GM19452 (cell line): ENCODE measurements at regions not wholly inside any gene's neighbourhood (a gene's known extent, or its start where the extent isn't known, plus 50 kb on each side); places are given as distances from the start of the nearest gene placed in this dataset.

Experiments used
- ATAC-seq: cut with Tn5 transposase; IDR thresholded peaks from one replicate; pipeline ENCODE4 v1.9.1; 2021; ENCODE audit not compliant: unreplicated experiment

DNA sequence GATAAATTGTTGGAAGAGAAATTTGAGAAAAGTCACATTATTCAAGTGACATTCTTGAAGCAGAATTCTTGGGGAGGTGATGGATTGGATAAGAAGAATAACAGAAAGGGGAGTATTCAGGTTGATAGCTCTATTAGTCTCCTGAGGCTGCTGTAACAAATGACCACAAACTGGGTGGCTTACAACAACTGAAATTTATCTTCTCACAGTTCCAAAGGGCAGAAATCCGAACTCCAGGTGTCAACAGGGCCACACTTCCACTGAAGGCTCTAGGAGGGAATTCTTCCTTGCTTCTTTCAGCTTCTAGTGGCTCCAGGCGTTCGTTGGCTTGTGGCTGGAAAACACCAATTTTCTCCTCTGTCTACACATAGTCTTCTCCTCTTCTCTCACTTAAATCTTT is 99.8 kb downstream of the TES start:
- no peak for ATAC-seq

DNA sequence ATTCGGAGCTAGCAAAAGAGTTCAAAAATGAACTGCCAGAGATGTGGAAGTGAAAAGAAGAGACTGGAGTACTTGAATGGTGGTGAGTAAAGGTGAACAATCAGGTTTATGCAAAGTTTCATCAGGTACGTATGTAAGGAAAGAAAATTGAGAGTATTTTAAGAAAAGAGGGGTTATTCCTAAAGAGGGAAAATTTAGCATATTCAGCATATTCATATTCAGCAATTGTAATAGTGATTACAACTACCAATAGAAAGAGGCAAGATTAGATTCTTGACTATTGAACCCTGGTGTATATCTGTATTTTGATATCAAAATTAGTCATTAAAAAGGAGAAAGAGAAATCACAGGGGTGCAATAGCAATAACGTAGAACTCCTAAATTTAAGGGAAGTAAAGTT is 100.9 kb downstream of the TES start:
- ATAC-seq: no peak

DNA sequence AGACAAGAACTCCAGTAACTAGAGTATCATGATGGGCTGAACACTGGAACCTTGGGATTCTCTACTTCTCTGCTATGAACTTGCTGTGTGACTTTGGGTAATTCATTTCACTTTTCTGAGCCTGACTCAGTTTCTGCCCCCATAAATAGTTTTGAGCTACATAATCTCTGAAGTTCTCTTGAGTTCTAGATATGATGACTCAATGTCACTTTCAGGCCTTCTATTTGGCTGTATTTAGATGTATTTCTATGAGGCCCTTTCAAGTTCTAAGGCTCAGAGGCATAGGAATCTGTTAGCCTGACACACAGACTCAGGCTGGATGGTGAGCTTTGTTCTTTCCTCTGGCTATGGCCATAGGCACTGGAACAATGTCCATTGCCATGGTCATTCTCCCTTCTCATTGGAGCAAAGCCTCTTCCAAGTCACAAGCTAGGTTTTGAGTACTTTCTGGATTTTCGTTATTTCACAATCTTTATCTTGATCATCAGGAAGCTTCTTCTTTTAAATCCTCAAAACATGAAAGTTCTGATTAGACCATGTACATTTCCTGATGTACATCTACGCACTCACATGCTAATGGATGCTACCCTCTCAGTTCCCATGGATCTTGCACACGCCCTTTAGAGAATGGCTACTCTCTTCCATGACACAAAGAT is 101.6 kb downstream of the TES start:
- ATAC-seq: no peak

DNA sequence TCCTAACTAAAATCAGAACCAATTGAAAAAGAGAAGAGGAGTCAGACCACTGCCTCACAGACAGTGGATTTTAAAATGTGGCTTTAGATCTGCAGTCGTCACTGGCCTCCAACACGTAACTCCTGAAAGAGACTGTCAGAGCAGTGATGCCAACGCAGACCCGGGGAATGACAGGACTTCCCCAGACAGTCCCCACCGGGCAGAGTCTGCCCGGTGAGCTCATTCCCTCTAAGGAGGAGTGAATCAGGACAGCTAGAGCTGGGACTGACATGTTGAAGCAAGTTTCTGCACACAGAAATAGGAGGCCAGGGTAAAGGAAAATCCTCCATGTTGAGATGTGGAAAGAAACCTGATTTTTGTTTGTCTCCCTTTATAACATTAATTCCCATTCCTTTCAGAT is 105.0 kb downstream of the TES start:
- no peak for ATAC-seq

DNA sequence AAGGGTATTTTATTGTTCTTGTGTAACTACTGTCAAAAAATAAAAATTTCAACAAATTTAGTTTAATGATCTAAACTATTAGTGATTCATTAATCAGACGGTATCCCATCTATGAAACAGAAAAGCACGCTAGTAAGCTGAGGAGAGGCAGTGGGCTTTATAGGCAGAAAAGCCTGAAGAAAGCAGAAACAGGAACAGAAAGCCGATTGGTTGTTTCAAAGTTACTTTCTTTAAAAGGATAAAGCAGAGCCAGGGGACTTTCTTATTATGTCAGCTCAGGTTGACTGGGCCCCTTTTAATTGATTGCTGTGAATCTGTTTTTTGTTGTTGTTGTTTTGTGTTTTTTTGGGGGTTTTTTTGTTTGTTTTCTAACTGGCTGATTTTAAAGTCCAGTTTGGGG is 105.5 kb downstream of the TES start:
- ATAC-seq: peak; percentile 29

DNA sequence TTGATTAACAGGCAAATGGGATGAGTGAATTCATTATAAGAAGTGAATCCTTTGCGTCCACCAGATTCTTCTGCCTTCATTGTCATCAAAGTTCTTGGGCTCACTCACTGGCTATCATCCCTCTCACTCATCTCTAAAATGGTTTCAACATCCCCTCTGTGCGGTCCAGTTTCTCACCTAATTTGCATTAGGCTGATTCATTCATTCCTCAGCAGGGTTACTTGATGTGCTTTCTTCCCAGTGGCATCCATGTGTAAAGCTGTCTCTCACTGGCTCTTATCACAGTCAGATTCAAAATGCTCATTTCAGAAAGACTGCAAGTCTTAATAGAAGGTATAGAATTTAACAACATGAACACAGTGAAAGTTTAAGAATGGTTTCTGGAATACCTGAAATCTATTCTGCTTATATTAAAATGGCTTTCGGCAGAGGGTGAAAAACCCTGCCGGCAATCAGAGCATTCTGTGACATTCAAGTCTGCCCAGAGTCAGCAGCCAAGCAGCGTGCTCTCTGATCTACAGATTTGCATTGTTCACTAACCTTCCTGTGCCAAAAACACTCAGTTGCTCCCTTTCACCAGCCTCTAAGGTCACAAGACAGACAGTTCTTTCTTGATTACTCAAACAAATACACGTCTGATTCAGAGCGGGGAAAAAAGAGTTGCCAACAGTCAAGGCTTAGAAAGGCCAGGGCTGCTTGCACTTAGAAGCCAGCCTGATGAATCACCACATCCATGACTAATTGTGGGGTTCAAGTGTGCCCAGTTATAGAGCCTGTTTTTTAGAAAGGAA is 106.7 kb downstream of the TES start:
- ATAC-seq: peak; percentile 90

DNA sequence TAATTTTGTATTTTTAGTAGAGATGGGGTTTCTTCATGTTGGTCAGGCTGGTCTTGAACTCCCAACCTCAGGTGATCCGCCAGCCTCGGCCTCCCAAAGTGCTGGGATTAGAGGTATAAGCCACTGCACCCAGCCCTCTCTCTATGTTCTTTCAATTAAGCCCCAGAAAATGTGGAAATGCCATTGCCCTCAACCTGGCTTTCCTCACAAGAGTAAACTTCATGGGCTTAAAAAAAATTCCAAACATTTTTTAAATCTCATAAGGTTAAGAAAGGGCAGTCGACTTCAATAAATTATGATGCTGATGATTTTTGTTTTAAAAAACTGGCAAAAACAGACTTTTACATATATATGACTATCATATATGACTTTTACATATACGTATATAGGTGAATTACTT is 107.6 kb downstream of the TES start:
- no peak for ATAC-seq

DNA sequence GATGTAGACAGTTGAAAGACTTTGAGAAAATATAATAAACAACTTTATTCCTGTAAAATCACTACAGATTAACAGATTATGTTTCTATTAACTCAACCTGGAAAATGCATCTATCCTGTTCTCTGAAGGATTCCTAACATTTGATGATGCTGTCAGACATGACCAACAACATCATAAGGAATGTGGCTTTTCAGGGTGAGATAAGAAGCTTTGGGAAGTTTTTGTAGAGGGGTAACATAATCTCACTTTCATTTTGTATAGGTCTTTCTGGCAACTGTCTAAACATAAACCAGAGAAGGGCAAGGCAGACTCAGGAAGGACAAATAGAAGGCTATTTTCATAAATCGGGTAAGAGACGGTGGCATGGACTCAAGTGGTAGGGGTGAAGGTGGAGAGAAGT is 112.2 kb downstream of the TES start:
- no peak for ATAC-seq

DNA sequence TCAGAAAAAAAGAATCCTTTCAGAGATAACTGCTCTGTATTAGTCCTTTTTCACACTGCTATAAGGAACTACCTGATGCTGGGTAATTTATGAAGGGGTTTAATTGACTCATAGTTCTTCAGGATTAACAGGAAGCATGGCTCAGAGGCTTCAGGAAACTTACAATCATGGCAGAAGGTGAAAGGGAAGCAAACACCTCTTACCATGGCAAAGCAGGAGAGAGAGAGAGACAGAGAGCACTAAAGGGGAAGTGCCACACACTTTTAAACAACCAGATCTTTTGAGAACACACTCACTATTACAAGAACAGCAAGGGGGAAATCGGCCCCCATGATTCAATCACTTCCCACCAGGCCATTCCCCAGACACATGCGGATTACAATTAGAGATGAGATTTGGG is 114.2 kb downstream of the TES start:
- no peak for ATAC-seq

DNA sequence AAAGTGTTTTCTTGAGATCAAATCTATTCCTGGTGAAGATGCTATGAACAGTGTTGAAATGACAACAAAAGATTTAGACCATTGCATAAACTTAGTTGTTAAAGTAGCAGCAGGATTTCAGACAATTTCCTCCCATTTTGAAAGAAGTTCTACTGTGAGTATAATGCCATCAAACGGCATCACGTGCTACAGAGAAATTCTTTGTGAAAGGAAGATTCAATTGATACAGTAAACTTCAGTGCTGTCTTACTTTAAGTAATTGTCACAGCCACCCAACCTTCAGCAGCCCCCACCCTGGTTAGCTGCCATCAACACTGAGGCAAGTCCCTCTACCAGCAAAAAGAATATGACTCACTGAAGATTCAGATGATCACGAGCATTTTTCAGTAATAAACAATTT is 115.2 kb downstream of the TES start:
- no peak for ATAC-seq

DNA sequence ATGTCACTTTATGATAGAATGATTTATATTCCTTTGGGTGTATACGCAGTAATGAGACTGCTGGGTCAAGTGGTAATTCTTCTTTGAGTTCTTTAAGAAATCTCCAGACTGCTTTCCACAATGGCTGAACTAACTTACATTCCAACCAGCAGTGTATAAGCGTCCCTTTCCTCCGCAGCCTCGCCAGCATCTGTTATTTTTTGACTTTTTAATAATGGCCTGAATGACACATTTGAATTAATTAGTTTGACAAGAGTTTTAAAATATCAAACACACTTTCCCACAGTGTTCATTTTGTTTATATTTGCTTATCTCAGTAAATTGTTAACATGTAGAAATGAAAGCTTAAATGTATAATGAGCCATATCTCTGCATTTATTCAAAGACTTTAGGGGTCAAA is 116.8 kb downstream of the TES start:
- no peak for ATAC-seq

DNA sequence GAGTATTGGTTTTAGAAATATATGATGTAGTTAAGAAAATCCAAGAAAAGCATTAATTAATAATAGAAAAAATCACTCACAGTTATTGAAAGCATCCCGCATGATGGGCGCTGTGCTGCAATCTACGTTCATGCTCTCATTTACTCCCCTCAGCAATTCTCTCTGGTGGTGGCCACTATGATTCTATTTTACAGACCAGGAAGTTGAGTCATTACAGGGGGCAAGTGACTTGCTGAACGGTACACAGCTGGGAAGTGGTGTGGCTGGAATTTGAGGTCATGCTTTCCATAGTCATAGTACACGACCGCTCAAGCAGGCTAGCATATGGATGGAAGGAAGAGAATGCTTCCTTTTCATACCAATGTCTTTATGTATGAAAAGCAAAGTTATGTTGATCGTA is 117.4 kb downstream of the TES start:
- ATAC-seq: no peak

DNA sequence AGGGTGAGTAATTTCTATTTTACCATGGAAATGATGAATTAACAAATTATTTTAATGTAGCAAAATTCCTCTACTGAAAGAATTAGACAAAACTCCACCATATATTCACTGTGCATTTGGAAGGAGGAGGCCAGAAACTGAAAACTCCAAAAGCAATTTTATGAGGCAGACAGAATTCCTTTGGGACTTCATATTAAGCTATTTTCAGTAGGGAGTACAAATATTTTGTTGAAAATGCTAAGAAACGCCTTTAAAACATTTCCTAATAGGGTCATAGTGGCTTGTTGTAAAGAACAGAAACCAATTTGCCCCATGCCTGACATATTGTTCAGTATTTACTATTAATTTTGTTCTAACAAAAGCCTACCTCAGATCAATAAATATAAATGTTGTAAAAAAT is 117.8 kb downstream of the TES start:
- no peak for ATAC-seq

DNA sequence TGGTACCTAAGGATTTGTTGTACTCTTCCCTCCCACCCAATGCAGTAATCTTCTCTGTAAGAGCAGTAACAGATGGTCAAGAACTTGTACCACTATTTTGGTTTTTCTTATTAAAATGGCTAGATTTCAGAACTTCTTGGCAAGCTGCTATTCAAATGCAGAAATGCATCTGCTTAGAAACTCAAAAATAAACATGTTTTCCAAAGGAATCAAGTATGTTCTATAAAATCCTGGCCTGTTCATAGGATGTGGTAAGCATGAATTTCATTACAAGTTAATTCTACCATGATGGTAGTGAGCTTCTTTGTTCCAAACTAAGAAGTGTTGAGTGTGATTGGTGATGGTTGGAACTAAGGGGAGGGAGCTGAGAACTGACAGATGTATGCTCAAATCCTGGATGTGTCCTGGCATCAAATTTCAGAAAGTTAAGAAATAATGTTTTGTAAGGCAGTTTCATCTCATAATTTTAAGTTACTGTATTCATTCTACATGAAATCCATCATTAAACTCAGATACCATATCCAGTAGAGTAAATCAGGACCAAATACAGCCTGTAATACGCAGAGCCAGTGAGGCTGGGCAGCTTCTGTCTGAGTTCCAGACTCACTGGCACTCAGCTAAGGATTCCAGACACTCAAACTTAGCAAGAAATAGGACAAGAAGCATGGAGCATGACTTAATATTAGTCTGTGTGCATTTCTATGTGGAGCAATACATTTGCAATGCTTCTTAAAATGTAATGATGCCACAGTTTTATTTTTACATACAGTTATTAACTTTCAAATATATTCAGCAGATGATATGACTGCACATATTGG is 119.6 kb downstream of the TES start:
- no peak for ATAC-seq

DNA sequence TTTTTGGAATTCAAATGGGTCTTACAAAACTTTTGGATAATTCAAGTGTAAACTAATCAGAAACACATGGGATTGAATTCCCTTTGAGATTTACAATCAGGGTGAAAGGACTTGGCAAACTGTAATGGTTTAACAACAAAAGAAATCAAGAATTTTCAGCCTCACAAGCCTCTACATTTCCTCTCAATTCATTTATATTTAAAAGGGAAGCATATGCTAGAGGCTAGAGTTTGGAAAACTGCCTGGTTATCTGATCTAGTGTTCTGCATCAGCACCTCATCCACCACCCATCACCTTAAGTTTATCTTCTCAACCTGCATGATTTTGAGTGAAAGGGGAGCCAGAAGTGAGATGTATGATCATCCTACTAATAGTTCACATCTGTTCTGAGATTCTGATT is 120.7 kb downstream of the TES start:
- no peak for ATAC-seq

DNA sequence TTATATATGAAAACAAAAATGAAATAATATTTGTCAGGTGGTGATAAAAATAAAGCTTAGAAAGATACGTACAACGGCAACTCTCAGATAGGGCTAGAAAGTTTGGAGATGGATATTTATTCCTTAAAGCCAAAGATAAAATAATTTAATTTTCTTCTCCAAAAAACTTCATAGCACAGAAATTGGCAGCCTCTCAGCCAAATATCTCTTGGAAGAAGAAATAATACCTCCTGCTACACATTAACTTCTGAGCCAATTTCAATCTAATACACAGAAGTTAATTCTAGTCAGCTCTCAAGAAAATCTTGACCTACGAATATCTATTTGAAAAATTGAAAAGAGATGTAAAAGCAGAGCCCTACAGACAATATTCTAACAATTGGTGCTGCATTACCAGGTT is 122.4 kb downstream of the TES start:
- no peak for ATAC-seq

DNA sequence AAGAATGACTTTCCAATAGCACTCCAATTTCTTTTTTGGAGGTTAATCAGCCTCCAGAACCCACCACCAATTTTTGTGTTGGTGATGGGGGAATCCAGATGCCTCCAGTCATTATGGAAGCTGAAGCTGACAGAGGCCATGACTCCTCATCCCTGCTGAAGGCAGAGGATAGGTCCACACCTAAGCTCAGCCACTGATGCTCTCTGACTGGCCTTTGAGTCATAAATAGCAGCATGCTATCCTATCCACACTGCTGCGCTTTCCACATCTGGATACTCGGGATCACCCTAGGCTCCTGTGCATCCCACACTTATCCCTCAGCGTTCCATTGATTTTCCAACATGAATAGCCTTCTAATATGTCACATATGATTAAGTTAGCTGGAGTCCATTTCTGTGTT is 124.2 kb downstream of the TES start:
- no peak for ATAC-seq

DNA sequence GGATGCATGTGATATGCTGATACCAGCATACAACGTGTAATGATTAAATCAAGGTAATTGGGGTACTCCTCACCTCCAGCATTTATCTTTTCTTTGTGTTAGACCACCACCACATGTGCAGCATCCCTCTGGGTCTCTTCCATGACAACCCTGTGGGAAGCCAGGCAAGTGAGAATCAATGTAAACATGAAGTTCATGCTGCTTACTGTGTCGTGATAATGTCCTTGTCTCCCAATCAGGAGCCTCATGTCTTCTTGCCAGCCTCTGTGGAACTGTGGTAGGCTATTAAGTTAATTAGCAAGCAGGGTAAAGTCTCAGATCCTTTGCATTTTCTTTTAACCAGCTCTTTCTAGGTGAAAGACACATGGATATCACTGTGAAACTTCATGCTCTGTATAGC is 126.7 kb downstream of the TES start:
- ATAC-seq: no peak

DNA sequence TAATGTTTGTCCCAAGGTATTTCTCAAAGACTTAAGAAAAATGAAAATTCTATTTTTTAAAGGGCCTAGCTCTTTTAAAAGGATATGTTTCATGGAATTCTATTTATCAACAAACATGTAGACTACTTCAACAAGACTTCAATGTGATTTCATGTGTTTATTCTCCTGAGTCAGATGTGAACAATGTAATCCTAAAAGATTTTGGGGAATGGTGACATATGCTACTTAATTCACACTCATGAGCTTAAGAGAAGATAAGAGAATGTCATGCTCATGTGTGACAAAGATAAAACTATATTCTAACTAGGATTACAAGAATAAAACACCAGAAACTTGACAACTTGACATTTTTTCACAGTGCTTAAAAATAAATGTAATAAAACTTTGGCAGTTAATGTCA is 127.5 kb downstream of the TES start:
- ATAC-seq: no peak

DNA sequence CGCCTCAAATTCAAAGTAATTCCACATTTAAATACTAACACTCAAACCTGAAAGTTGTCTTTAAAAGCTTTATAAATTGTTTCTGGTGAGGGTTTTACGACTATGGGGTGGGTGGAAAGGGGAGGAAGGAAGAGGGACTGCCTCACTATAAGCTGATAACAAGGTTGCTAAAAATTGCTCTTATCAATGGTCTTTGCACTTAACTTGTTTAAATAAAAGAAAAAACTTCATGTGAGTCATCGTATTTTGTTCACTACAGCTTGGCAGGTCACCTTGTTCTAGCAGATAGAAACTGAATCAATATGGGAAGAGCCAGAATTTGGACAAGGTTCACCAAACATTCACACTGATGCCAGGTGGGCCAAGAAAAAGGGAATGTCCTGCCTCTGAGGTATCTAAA is 129.2 kb downstream of the TES start:
- ATAC-seq: no peak

DNA sequence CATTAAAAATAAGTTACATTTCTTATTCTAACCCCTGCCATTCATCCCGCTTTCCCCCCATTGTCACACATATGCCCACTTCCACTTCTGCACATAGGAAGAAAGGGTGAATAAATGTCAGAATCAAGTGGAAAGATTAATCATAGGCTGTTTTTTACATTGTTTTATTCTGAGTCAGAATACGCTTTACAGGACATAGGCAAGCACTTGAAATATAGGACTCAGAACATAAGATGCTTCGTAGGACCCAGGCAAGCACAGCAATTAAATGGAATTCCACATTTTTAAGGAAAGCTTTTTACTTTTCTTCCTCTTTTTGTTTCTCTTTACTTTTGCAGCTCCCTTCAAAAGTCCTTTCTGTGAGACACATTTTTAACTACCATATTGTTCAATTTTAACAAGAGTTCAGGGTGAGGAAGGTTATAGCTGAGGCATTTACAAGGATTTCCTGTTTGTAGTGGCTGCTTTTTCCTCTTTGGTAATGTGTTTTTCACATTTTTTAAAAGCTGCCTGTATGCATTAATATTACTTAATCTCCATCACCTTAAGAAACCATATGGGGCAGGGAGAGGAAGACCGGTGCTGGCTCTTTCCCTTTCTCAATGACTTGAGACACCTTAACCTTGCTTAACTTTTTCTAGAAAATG is 130.0 kb downstream of the TES start:
- ATAC-seq: no peak
